HG02938 (cell line): ENCODE measurements at regions not wholly inside any gene's neighbourhood (a gene's known extent, or its start where the extent isn't known, plus 50 kb on each side); places are given as distances from the start of the nearest gene placed in this dataset.

Experiments used
- ATAC-seq: cut with Tn5 transposase; IDR thresholded peaks from one replicate; pipeline ENCODE4 v1.9.1; 2021; ENCODE audit warnings: mild to moderate bottlenecking, moderate library complexity; ENCODE audit not compliant: unreplicated experiment

- ATAC-seq = no peak
Observed at GRCh38 chr9:90538566-90538965, 104.1 kb downstream of the DIRAS2 start.

- ATAC-seq = no peak
Observed at GRCh38 chr9:90539286-90539685, 103.3 kb downstream of the DIRAS2 start.

GRCh38 chr9:90540734-90541133, 101.9 kb downstream of the DIRAS2 start:
- ATAC-seq = no peak

- ATAC-seq = no peak
Observed at GRCh38 chr9:90544488-90544887, 98.1 kb downstream of the DIRAS2 start.

- no peak for ATAC-seq
Observed at GRCh38 chr9:90546200-90546599, 96.4 kb downstream of the DIRAS2 start.

GRCh38 chr9:90547896-90548295, 94.7 kb downstream of the DIRAS2 start:
- ATAC-seq = no peak

GRCh38 chr9:90552317-90552716, 90.3 kb downstream of the DIRAS2 start:
- ATAC-seq = peak; percentile 64

- no peak for ATAC-seq
Observed at GRCh38 chr9:90555351-90556057, 87.1 kb downstream of the DIRAS2 start.

- no peak for ATAC-seq
Observed at GRCh38 chr9:90556897-90557675, 85.5 kb downstream of the DIRAS2 start.

GRCh38 chr9:90559075-90560073, 83.2 kb downstream of the DIRAS2 start:
- ATAC-seq = no peak
